Caco-2 (cell line): ENCODE measurements at regions not wholly inside any gene's neighbourhood (a gene's known extent, or its start where the extent isn't known, plus 50 kb on each side); places are given as distances from the start of the nearest gene placed in this dataset.

ENCODE experiments used
- BruUV-seq: library from RNA; stranded (reverse); fragments of 400-500 nt; replicated peaks from 2 replicates; lab custom pipeline; 2021; lab: Mats Ljungman, UMichigan
- CTCF ChIA-PET: fragments of 300-600 bp; sonication (Branson Sonifier 250); formaldehyde crosslinking; loops from one replicate; lab custom pipeline; 2022; ENCODE audit warnings: antibody characterized with exemption; lab: Charles Lee
- POLR2A ChIA-PET: fragments of 300-600 bp; sonication (Branson Sonifier 250); formaldehyde crosslinking; loops from one replicate; lab custom pipeline; 2022; ENCODE audit warnings: antibody characterized with exemption; lab: Charles Lee
- DNase-seq, 2 experiments: peaks; one replicate each; pipeline versions ENCODE4 v3.0.0 to v3.0.0-alpha.2; 2020 to 2022
- H3K27me3 ChIP-seq: replicated peaks from 2 replicates; pipeline ENCODE4 v1.6.0; 2011; ENCODE audit warnings: low read length; ENCODE audit not compliant: control insufficient read depth, insufficient read depth
- H3K36me3 ChIP-seq: 2 replicates; pipeline ENCODE4 v1.5.1; 2011; ENCODE audit warnings: low read length; ENCODE audit not compliant: control insufficient read depth, insufficient read depth
- H3K4me1 ChIP-seq: fragments of 250-450 bp; sonication (Bioruptor Pico); 2 replicates; pipeline ENCODE4 v1.5.1; 2020; ENCODE audit warnings: mild to moderate bottlenecking
- H3K4me3 ChIP-seq: 2 replicates; pipeline ENCODE4 v1.5.1; 2011; ENCODE audit warnings: low read depth, mild to moderate bottlenecking, control low read depth, low read length
- H3K9me3 ChIP-seq: fragments of 250-450 bp; sonication (Bioruptor Pico); 2 replicates; pipeline ENCODE4 v1.5.1; 2020; ENCODE audit warnings: mild to moderate bottlenecking, moderate library complexity
- H3K27ac Mint-ChIP-seq: one replicate; pipeline ENCODE4 v1.8.0; 2022; ENCODE audit warnings: mixed read lengths; ENCODE audit not compliant: unreplicated experiment
- H3K27me3 Mint-ChIP-seq: one replicate; pipeline ENCODE4 v1.8.0; 2022; ENCODE audit warnings: mixed read lengths; ENCODE audit not compliant: insufficient read depth, unreplicated experiment
- H3K36me3 Mint-ChIP-seq: one replicate; pipeline ENCODE4 v1.8.0; 2022; ENCODE audit warnings: mild to moderate bottlenecking, mixed read lengths; ENCODE audit not compliant: insufficient read depth, unreplicated experiment
- H3K4me1 Mint-ChIP-seq: one replicate; pipeline ENCODE4 v1.8.0; 2022; ENCODE audit warnings: low read depth, mixed read lengths; ENCODE audit not compliant: unreplicated experiment
- H3K4me3 Mint-ChIP-seq: one replicate; pipeline ENCODE4 v1.8.0; 2022; ENCODE audit warnings: mild to moderate bottlenecking, moderate library complexity, mixed read lengths; ENCODE audit not compliant: unreplicated experiment
- H3K9me3 Mint-ChIP-seq: one replicate; pipeline ENCODE4 v1.8.0; 2022; ENCODE audit warnings: mixed read lengths; ENCODE audit not compliant: unreplicated experiment
- intact Hi-C: fragments of 100-400 bp; cut with micrococcal nuclease; formaldehyde crosslinking; loops from one replicate; pipeline ENCODE4 v1.10.0; 2022; ENCODE audit not compliant: unreplicated experiment
- TF ChIP-seq, protein P1 (sequence below), 2 experiments: fragments of 200-600 bp in 1 of 2; IDR thresholded peaks; 1 replicate in 1 of 2; 2 replicates in 1 of 2; pipeline versions ENCODE4 v1.5.1 to v1.8.0; 2011 to 2022; ENCODE audit warnings: antibody characterized with exemption in 1 of 2, control low read depth in 1 of 2, inconsistent platforms in 1 of 2, low read depth in 1 of 2, low read length in 1 of 2, mild to moderate bottlenecking in 1 of 2, moderate library complexity in 1 of 2; ENCODE audit not compliant: insufficient read depth in 1 of 2, severe bottlenecking in 1 of 2, unreplicated experiment in 1 of 2

DNA sequence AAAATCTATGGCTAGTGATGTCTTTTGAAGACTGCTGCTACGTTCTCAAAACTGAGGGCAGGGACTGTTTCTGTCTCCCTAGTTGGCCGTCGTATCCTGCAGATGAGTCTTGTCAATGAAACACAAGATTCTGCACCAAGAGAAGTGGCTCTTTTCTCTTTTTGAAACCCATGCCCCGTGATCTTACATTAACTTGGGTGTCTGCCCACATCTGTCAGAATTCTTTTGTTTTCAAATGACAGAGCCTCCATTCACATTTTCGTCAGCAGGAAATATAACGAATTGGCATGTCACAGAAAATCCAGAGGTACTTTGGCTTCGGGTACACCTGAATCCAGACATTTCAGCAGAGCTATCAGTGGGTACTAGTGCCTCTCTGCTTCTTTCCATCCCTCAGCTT is 331.3 kb upstream of the PROK2 start:
- H3K36me3 ChIP-seq: no peaks in the 10 kb centered on the region
- no peaks in the 10 kb centered on the region for H3K9me3 ChIP-seq
- peaks cover 8% of the 10 kb centered on the region for H3K4me1 Mint-ChIP-seq
- no TSS peak for BruUV-seq
- H3K27ac Mint-ChIP-seq: no peak overlapping the region
- no peaks in the 10 kb centered on the region for H3K27me3 ChIP-seq
- no peak for DNase-seq
- TF ChIP-seq, protein P1, sequence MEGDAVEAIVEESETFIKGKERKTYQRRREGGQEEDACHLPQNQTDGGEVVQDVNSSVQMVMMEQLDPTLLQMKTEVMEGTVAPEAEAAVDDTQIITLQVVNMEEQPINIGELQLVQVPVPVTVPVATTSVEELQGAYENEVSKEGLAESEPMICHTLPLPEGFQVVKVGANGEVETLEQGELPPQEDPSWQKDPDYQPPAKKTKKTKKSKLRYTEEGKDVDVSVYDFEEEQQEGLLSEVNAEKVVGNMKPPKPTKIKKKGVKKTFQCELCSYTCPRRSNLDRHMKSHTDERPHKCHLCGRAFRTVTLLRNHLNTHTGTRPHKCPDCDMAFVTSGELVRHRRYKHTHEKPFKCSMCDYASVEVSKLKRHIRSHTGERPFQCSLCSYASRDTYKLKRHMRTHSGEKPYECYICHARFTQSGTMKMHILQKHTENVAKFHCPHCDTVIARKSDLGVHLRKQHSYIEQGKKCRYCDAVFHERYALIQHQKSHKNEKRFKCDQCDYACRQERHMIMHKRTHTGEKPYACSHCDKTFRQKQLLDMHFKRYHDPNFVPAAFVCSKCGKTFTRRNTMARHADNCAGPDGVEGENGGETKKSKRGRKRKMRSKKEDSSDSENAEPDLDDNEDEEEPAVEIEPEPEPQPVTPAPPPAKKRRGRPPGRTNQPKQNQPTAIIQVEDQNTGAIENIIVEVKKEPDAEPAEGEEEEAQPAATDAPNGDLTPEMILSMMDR (IDR thresholded peaks at IDR 0.05; ENCODE audit: insufficient read depth in 1 of 2, low read depth in 1 of 2, low read length in 1 of 2, severe bottlenecking in 1 of 2, unreplicated experiment in 1 of 2): no peak
- H3K27me3 Mint-ChIP-seq: no peaks in the 10 kb centered on the region
- ChIA-PET POLR2A (no interaction called here), CTCF (no interaction called here)
- intact Hi-C loops: no loop called here
- H3K4me3 Mint-ChIP-seq: no peak overlapping the region
- H3K4me1 ChIP-seq: peaks cover 4% of the 10 kb centered on the region; the same call in 1 of the 2 replicates
- H3K9me3 Mint-ChIP-seq: no peaks in the 10 kb centered on the region
- H3K4me3 ChIP-seq: no peak overlapping the region
- no peaks in the 10 kb centered on the region for H3K36me3 Mint-ChIP-seq

DNA sequence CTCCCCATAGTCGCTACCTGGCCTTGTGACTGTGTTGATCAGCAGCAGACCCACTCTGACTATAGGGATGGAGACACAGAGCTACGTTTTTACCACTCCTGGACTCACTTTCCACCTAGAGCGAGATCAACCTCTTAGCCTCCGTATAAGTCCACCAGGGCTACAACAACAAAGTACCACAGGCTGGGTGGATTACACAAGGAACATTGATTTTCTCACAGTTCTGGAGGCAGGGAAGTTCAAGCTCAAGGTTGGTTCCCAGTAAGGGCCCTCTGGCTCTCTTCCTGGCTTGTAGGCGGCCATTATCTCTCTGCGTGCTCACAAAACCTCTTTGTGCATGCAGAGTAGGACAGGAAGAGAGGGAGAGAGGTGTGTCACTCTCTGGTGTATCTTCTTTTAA is 330.4 kb upstream of the PROK2 start:
- no TSS peak for BruUV-seq
- Histone ChIP-seq H3K27me3 (no peaks in the 10 kb centered on the region), H3K9me3 (no peaks in the 10 kb centered on the region), H3K4me1 (no peaks in the 10 kb centered on the region), H3K36me3 (no peaks in the 10 kb centered on the region), H3K4me3 (no peak overlapping the region)
- TF ChIP-seq, protein P1 (IDR thresholded peaks at IDR 0.05; ENCODE audit: insufficient read depth in 1 of 2, low read depth in 1 of 2, low read length in 1 of 2, severe bottlenecking in 1 of 2, unreplicated experiment in 1 of 2): no peak
- H3K27me3 Mint-ChIP-seq: no peaks in the 10 kb centered on the region
- no peaks in the 10 kb centered on the region for H3K36me3 Mint-ChIP-seq
- intact Hi-C loops: no loop called here
- no peak overlapping the region for H3K4me3 Mint-ChIP-seq
- DNase-seq: no peak
- H3K27ac Mint-ChIP-seq: no peak overlapping the region
- ChIA-PET CTCF (no interaction called here), POLR2A (no interaction called here)
- H3K9me3 Mint-ChIP-seq: no peaks in the 10 kb centered on the region
- H3K4me1 Mint-ChIP-seq: peaks cover 8% of the 10 kb centered on the region

DNA sequence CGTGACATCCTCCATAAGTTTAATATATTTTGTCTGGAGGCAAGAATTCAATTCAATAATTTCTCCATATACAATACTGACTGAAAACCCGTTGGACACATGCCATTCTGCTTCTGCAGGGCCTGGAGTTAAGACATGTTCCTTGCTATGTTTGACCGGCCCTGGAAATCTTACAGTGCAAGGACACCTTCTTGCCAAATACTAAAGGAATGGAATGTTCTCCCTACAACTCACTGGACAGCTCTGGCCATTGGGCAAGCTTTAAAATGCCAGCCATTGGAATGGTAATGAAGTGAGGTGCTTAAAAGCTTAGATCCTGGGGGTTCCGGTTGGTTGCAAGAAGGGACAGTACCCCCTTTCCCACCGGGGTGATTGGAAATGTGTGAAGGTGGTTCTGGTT is 329.8 kb upstream of the PROK2 start:
- intact Hi-C loops: no loop called here
- POLR2A ChIA-PET: no interaction called here

More for the DNA sequence above, 329.8 kb upstream of the PROK2 start:
- Mint-ChIP-seq H3K36me3 (no peaks in the 10 kb centered on the region), H3K27me3 (no peaks in the 10 kb centered on the region), H3K27ac (no peak overlapping the region), H3K4me3 (no peak overlapping the region), H3K9me3 (no peaks in the 10 kb centered on the region), H3K4me1 (peaks cover 8% of the 10 kb centered on the region)
- Histone ChIP-seq H3K4me1 (no peaks in the 10 kb centered on the region), H3K27me3 (no peaks in the 10 kb centered on the region), H3K9me3 (no peaks in the 10 kb centered on the region), H3K4me3 (no peak overlapping the region), H3K36me3 (no peaks in the 10 kb centered on the region)
- BruUV-seq: no TSS peak
- TF ChIP-seq, protein P1 (IDR thresholded peaks at IDR 0.05; ENCODE audit: insufficient read depth in 1 of 2, low read depth in 1 of 2, low read length in 1 of 2, severe bottlenecking in 1 of 2, unreplicated experiment in 1 of 2): no peak
- DNase-seq: no peak
- CTCF ChIA-PET: no interaction called here
